ENCODE measurements at regions not wholly inside any gene's neighbourhood (a gene's known extent, or its start where the extent isn't known, plus 50 kb on each side); places are given as distances from the start of the nearest gene placed in this dataset.

GRCh38 chr12:127260999-127261398 is 1006.0 kb upstream of the TMEM132C start:
- TF ChIP-seq CTCF (IDR thresholded peaks at IDR 0.05; ENCODE audit: extremely low read depth in 1 of 2, insufficient read depth in 1 of 2, low read depth in 1 of 2, low read length in 2 of 2) (no peak), POLR2A (IDR thresholded peaks at IDR 0.05; ENCODE audit: low read depth, low read length) (no peak), EZH2 (IDR thresholded peaks at IDR 0.05; ENCODE audit: borderline replicate concordance, low read depth, low read length, severe bottlenecking) (no peak), POLR2AphosphoS5 (IDR thresholded peaks at IDR 0.05; ENCODE audit: insufficient read depth, low read depth, low read length) (no peak), JUN (IDR thresholded peaks at IDR 0.05; ENCODE audit: borderline replicate concordance, insufficient read depth, insufficient read length, low read depth) (no peak), MAX (IDR thresholded peaks at IDR 0.05; ENCODE audit: insufficient read depth, insufficient read length) (no peak), GATA2 (IDR thresholded peaks at IDR 0.05; ENCODE audit: insufficient read depth, insufficient read length, low read depth, low read length) (no peak), MYC (IDR thresholded peaks at IDR 0.05; ENCODE audit: low read depth, low read length) (no peak)

Data from endothelial cell of umbilical vein (primary cell).